ACC112 (cell line): ENCODE measurements at regions not wholly inside any gene's neighbourhood (a gene's known extent, or its start where the extent isn't known, plus 50 kb on each side); places are given as distances from the start of the nearest gene placed in this dataset.

Source experiments
- H2AFZ ChIP-seq: fragments of 200-600 bp; sonication (generic); one replicate; pipeline ENCODE4 v1.6.0; 2017; ENCODE audit warnings: antibody characterized with exemption, low read length; ENCODE audit not compliant: unreplicated experiment
- H3K27ac ChIP-seq: fragments of 200-600 bp; sonication (generic); 2 replicates; pipeline ENCODE4 v1.5.1; 2014; ENCODE audit warnings: low read depth, mild to moderate bottlenecking, antibody characterized with exemption, low read length, moderate library complexity
- H3K27me3 ChIP-seq: fragments of 200-600 bp; sonication (generic); 2 replicates; pipeline ENCODE4 v1.6.1; 2014; ENCODE audit warnings: mild to moderate bottlenecking, antibody characterized with exemption, low read length, moderate library complexity, mixed read lengths; ENCODE audit not compliant: insufficient read depth
- H3K36me3 ChIP-seq: fragments of 200-600 bp; sonication (generic); 2 replicates; pipeline ENCODE4 v1.6.1; 2016; ENCODE audit warnings: mild to moderate bottlenecking, antibody characterized with exemption, low read length, moderate library complexity, mixed read lengths; ENCODE audit not compliant: insufficient read depth
- H3K4me1 ChIP-seq: fragments of 200-600 bp; sonication (generic); one replicate; pipeline ENCODE4 v1.6.1; 2016; ENCODE audit warnings: low read length, mixed read lengths; ENCODE audit not compliant: insufficient read depth, unreplicated experiment, control insufficient read depth
- H3K4me3 ChIP-seq: fragments of 200-600 bp; sonication (generic); 2 replicates; pipeline ENCODE4 v1.5.1; 2014; ENCODE audit warnings: mild to moderate bottlenecking, low read depth, low read length
- H3K79me2 ChIP-seq: fragments of 200-600 bp; sonication (generic); one replicate; pipeline ENCODE4 v1.6.0; 2016; ENCODE audit warnings: low read length; ENCODE audit not compliant: control insufficient read depth, unreplicated experiment, insufficient read depth

DNA sequence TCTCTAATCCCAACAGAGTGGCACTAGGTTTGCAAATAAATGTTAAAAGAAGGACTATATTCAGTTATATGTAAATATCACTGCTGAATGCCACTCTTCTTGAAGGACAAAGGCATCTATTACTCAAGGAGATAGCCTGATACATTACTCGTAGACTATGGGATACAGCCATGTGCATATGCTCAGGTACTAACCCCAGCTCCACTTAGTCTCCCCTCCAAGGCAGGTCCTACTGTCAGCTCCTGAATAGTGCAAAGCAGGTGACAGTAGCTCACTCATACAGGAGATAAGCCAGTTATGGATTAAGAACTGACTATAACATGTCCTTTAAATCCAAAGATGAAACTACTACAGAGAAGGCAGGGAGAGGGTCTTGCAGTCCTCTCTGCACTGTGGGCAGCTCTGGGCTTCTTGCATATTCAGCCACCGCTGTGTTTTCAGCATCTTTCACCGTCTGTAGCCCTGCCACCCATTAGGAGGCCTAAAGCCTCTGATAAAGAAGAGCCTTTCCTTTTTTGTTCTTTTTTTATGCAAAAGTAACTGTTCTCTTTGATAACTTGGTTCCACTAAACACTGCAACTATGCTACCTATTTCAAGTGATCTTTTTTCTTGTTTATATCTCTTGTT lies 135.1 kb upstream of the EPB41L3 start:
- H3K27ac ChIP-seq, result no peak overlapping the region
- no peaks in the 10 kb centered on the region for H3K79me2 ChIP-seq
- no peaks in the 10 kb centered on the region for H3K36me3 ChIP-seq
- no peak overlapping the region for H2AFZ ChIP-seq
- no peaks in the 10 kb centered on the region for H3K27me3 ChIP-seq
- H3K4me3 ChIP-seq, result no peak overlapping the region
- no peaks in the 10 kb centered on the region for H3K4me1 ChIP-seq

GRCh38 chr18:5678278-5678677 lies 134.5 kb upstream of the EPB41L3 start:
- Histone ChIP-seq H3K27ac (no peak overlapping the region), H3K4me1 (no peaks in the 10 kb centered on the region), H3K27me3 (no peaks in the 10 kb centered on the region), H3K79me2 (no peaks in the 10 kb centered on the region), H3K36me3 (no peaks in the 10 kb centered on the region), H3K4me3 (no peak overlapping the region), H2AFZ (no peak overlapping the region)

GRCh38 chr18:5673616-5674015 lies 129.8 kb upstream of the EPB41L3 start:
- Histone ChIP-seq H3K36me3 (no peaks in the 10 kb centered on the region), H3K4me3 (no peak overlapping the region), H3K27me3 (no peaks in the 10 kb centered on the region)

GRCh38 chr18:5669585-5669984 lies 125.8 kb upstream of the EPB41L3 start:
- no peaks in the 10 kb centered on the region for H3K36me3 ChIP-seq
- H3K27me3 ChIP-seq, result no peaks in the 10 kb centered on the region
- H3K4me1 ChIP-seq, result no peaks in the 10 kb centered on the region
- no peak overlapping the region for H3K27ac ChIP-seq
- no peak overlapping the region for H2AFZ ChIP-seq
- H3K4me3 ChIP-seq, result no peak overlapping the region
- no peaks in the 10 kb centered on the region for H3K79me2 ChIP-seq

More at GRCh38 chr18:5673616-5674015, 129.8 kb upstream of the EPB41L3 start:
- Histone ChIP-seq H2AFZ (no peak overlapping the region), H3K79me2 (no peaks in the 10 kb centered on the region), H3K27ac (no peak overlapping the region), H3K4me1 (no peaks in the 10 kb centered on the region)

GRCh38 chr18:5668087-5668715 lies 124.4 kb upstream of the EPB41L3 start:
- Histone ChIP-seq H3K27me3 (no peaks in the 10 kb centered on the region), H3K79me2 (no peaks in the 10 kb centered on the region), H3K4me1 (no peaks in the 10 kb centered on the region), H3K4me3 (no peak overlapping the region), H2AFZ (no peak overlapping the region), H3K27ac (no peak overlapping the region), H3K36me3 (no peaks in the 10 kb centered on the region)

DNA sequence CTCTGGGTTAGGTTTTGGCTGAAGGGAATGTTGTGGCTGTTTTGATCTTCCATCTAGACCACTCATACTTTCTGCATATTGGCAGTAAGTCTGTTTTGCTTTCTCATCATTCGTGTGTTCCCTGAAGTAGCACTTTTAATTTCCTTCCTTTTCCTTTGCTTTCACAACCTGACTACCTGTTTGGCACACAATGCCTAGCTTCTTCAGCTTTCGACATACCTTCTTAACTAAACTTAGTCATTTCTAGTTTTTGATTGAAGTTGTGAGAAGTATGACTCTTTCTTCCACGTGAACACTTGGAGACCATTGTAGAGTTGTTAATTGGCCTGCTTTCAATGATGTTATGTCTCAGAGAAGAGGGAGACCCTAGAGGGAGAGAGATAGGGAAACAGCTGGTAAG lies 123.6 kb upstream of the EPB41L3 start:
- Histone ChIP-seq H3K4me3 (no peak overlapping the region), H3K27me3 (no peaks in the 10 kb centered on the region), H3K4me1 (no peaks in the 10 kb centered on the region), H2AFZ (no peak overlapping the region), H3K27ac (no peak overlapping the region), H3K36me3 (no peaks in the 10 kb centered on the region), H3K79me2 (no peaks in the 10 kb centered on the region)

- Histone ChIP-seq H3K36me3 (no peaks in the 10 kb centered on the region), H2AFZ (no peak overlapping the region), H3K27ac (no peak overlapping the region), H3K27me3 (no peaks in the 10 kb centered on the region), H3K79me2 (no peaks in the 10 kb centered on the region), H3K4me3 (no peak overlapping the region), H3K4me1 (no peaks in the 10 kb centered on the region)
Measured at GRCh38 chr18:5662586-5663090, 118.8 kb upstream of the EPB41L3 start.

DNA sequence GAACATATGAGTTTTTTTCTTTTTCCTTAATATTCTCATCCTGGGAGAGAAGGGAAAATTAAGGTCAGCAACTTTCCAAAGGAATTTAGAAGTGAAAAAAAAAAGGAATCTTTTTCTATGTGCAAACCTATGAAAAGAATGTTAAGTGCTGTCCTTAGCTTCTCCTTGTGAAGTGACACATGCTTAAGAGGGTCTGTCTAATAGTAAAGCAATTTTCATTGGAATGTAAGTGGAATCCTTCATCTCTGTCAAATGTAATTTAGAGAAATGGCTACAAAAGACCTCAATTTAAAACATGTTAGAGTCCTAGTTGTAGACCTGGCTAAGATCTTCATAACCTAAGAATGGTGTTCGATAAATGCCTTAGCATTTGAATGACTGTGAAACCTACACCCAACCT lies 117.4 kb upstream of the EPB41L3 start:
- Histone ChIP-seq H3K27me3 (no peaks in the 10 kb centered on the region), H3K79me2 (no peaks in the 10 kb centered on the region), H2AFZ (no peak overlapping the region), H3K27ac (no peak overlapping the region), H3K4me3 (no peak overlapping the region), H3K4me1 (no peaks in the 10 kb centered on the region), H3K36me3 (no peaks in the 10 kb centered on the region)

GRCh38 chr18:5653802-5654201 lies 110.0 kb upstream of the EPB41L3 start:
- Histone ChIP-seq H2AFZ (no peak overlapping the region), H3K79me2 (no peaks in the 10 kb centered on the region), H3K27me3 (no peaks in the 10 kb centered on the region), H3K4me1 (no peaks in the 10 kb centered on the region), H3K36me3 (no peaks in the 10 kb centered on the region), H3K4me3 (no peak overlapping the region), H3K27ac (no peak overlapping the region)

DNA sequence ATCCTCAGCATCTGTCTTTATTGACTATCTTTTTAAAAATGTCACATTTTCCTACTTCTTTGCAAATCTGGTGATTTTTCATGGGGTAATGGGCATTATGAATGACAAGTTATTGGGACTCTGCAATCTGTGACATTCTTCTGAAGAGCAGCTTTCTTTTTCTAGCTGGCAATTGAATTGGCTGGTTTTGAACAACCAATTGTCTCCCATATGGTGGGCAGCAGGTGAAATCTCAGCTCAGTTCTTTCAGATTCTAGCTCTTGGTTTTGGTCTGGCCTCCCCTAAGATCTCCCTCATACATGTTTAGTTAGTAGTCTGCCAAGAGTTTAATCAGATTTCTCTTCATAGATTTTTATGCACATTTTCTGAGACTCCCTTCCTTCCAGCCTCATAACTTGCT lies 107.9 kb upstream of the EPB41L3 start:
- no peak overlapping the region for H3K4me3 ChIP-seq
- H3K4me1 ChIP-seq, result no peaks in the 10 kb centered on the region
- H3K36me3 ChIP-seq, result no peaks in the 10 kb centered on the region
- no peak overlapping the region for H2AFZ ChIP-seq
- H3K27ac ChIP-seq, result no peak overlapping the region
- no peaks in the 10 kb centered on the region for H3K27me3 ChIP-seq
- H3K79me2 ChIP-seq, result no peaks in the 10 kb centered on the region

DNA sequence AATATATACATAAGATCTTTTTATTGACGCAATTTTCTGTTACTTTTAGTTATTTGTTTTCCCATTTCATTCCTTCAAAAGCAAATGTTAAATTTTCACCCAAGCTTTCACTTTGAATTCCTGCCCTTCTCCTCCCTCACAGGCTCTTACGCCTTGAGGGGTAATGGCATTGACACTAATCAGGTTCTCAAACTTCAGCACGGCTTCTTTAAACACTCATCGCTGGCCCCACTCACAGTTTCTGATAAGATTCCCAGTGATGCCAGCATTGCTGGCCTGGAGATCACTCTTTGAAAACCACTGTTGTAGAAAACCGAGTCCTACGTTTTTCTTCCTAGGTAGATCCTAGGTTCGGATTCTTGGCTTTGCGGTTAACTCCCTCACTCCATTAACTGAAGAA lies 105.6 kb upstream of the EPB41L3 start:
- no peaks in the 10 kb centered on the region for H3K36me3 ChIP-seq
- H3K79me2 ChIP-seq, result no peaks in the 10 kb centered on the region
- H3K4me3 ChIP-seq, result no peak overlapping the region
- no peak overlapping the region for H2AFZ ChIP-seq
- no peak overlapping the region for H3K27ac ChIP-seq
- H3K27me3 ChIP-seq, result no peaks in the 10 kb centered on the region
- no peaks in the 10 kb centered on the region for H3K4me1 ChIP-seq
